ENCODE measurements at regions not wholly inside any gene's neighbourhood (a gene's known extent, or its start where the extent isn't known, plus 50 kb on each side); places are given as distances from the start of the nearest gene placed in this dataset.

- H3K27ac ChIP-seq = no peak overlapping the region
- ATAC-seq (ENCODE audit: insufficient number of reproducible peaks, low FRiP score, low read depth) (no peak), DNase-seq (ENCODE audit: low spot score) (no peak)
- H3K4me1 ChIP-seq (ENCODE audit: control insufficient read depth in 1 of 2, low read depth in 2 of 2) = peaks cover 0 to 15% of the 10 kb centered on the region in 2 donors
- H3K36me3 ChIP-seq = no peaks in the 10 kb centered on the region
- H3K4me3 ChIP-seq = no peak overlapping the region
- TF ChIP-seq, protein P1, sequence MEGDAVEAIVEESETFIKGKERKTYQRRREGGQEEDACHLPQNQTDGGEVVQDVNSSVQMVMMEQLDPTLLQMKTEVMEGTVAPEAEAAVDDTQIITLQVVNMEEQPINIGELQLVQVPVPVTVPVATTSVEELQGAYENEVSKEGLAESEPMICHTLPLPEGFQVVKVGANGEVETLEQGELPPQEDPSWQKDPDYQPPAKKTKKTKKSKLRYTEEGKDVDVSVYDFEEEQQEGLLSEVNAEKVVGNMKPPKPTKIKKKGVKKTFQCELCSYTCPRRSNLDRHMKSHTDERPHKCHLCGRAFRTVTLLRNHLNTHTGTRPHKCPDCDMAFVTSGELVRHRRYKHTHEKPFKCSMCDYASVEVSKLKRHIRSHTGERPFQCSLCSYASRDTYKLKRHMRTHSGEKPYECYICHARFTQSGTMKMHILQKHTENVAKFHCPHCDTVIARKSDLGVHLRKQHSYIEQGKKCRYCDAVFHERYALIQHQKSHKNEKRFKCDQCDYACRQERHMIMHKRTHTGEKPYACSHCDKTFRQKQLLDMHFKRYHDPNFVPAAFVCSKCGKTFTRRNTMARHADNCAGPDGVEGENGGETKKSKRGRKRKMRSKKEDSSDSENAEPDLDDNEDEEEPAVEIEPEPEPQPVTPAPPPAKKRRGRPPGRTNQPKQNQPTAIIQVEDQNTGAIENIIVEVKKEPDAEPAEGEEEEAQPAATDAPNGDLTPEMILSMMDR (IDR thresholded peaks at IDR 0.05) = no peak
- no peaks in the 10 kb centered on the region for H3K9me3 ChIP-seq
- no peaks in the 10 kb centered on the region for H3K27me3 ChIP-seq (replicated peaks; ENCODE audit: insufficient read depth)
These were observed 132.2 kb downstream of the TLR5 start for GRCh38 chr1:223010582-223011504.

GRCh38 chr1:223011505-223011856 is 131.6 kb downstream of the TLR5 start:
- Histone ChIP-seq H3K9me3 (no peaks in the 10 kb centered on the region), H3K4me3 (no peak overlapping the region), H3K27me3 (replicated peaks; ENCODE audit: insufficient read depth) (no peaks in the 10 kb centered on the region), H3K36me3 (no peaks in the 10 kb centered on the region), H3K27ac (no peak overlapping the region), H3K4me1 (ENCODE audit: control insufficient read depth in 1 of 2, low read depth in 2 of 2) (peaks cover 0 to 15% of the 10 kb centered on the region in 2 donors)
- TF ChIP-seq, protein P1 (IDR thresholded peaks at IDR 0.05) = no peak
- no peak for ATAC-seq (ENCODE audit: insufficient number of reproducible peaks, low FRiP score, low read depth)
- no peak for DNase-seq (ENCODE audit: low spot score)

DNA sequence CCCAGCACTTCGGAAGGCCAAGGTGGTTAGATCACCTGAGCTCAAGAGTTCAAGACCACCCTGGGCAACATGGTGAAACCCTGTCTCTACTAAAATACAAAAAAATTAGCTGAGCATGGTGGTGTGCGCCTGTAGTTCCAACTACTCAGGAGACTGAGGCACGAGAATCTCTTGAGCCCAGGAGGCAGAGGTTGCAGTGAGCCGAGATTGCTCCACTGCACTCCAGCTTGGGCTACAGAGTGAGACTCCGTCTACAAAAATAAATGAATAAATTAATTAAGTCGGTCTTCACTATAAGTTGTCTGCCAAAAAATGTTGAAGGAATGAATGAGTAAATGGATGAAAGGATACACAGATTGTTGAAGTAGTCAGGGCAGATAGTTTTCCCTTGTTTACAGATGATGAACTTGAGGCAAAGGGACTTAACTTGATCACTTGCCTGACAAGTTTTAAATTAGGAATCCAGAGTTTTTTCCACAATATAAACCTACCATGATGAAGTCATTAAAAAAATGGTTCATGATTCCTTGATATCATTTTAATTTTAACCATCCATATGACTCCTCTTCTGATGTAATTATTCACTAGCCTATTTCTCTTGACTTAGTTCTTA is 130.8 kb downstream of the TLR5 start:
- no peaks in the 10 kb centered on the region for H3K36me3 ChIP-seq
- no peaks in the 10 kb centered on the region for H3K27me3 ChIP-seq (replicated peaks; ENCODE audit: insufficient read depth)
- no peak overlapping the region for H3K4me3 ChIP-seq
- peaks cover 0 to 15% of the 10 kb centered on the region in 2 donors for H3K4me1 ChIP-seq (ENCODE audit: control insufficient read depth in 1 of 2, low read depth in 2 of 2)
- TF ChIP-seq, protein P1 (IDR thresholded peaks at IDR 0.05) = no peak
- ATAC-seq (ENCODE audit: insufficient number of reproducible peaks, low FRiP score, low read depth) (no peak), DNase-seq (ENCODE audit: low spot score) (no peak)
- H3K27ac ChIP-seq = no peak overlapping the region
- H3K9me3 ChIP-seq = no peaks in the 10 kb centered on the region

DNA sequence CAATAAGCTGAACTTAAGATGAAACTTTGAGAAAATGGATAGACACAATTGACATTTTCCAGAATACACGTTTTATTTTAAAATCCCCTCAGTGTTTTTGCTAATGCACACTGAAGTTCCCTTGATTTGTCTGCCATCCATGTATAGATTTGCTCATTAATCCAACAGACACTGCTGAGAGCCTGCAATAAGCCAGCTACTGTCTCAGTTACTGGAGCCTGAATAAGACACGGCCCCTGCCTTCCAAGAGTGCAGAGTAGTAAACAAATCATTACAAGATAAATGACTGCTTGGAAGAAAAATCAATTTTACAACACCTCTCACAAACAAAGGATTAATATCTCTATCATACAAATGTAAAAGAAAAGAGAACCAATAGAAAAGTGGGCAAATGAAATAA is 130.1 kb downstream of the TLR5 start:
- DNase-seq (ENCODE audit: low spot score) = no peak
- H3K4me3 ChIP-seq = no peak overlapping the region
- no peaks in the 10 kb centered on the region for H3K27me3 ChIP-seq (replicated peaks; ENCODE audit: insufficient read depth)
- no peaks in the 10 kb centered on the region for H3K36me3 ChIP-seq
- no peaks in the 10 kb centered on the region for H3K9me3 ChIP-seq
- peaks cover 0 to 15% of the 10 kb centered on the region in 2 donors for H3K4me1 ChIP-seq (ENCODE audit: control insufficient read depth in 1 of 2, low read depth in 2 of 2)
- no peak overlapping the region for H3K27ac ChIP-seq
- TF ChIP-seq, protein P1 (IDR thresholded peaks at IDR 0.05) = no peak
- no peak for ATAC-seq (ENCODE audit: insufficient number of reproducible peaks, low FRiP score, low read depth)

GRCh38 chr1:223014142-223014873 is 128.7 kb downstream of the TLR5 start:
- ATAC-seq (ENCODE audit: insufficient number of reproducible peaks, low FRiP score, low read depth) = no peak
- no peak for DNase-seq (ENCODE audit: low spot score)
- H3K36me3 ChIP-seq = no peaks in the 10 kb centered on the region
- no peaks in the 10 kb centered on the region for H3K9me3 ChIP-seq
- H3K4me3 ChIP-seq = no peak overlapping the region
- TF ChIP-seq, protein P1 (IDR thresholded peaks at IDR 0.05) = no peak
- H3K27me3 ChIP-seq (replicated peaks; ENCODE audit: insufficient read depth) = no peaks in the 10 kb centered on the region
- H3K4me1 ChIP-seq (ENCODE audit: control insufficient read depth in 1 of 2, low read depth in 2 of 2) = peaks cover 0 to 15% of the 10 kb centered on the region in 2 donors
- H3K27ac ChIP-seq = no peak overlapping the region
